ENCODE measurements at regions not wholly inside any gene's neighbourhood (a gene's known extent, or its start where the extent isn't known, plus 50 kb on each side); places are given as distances from the start of the nearest gene placed in this dataset.

DNA sequence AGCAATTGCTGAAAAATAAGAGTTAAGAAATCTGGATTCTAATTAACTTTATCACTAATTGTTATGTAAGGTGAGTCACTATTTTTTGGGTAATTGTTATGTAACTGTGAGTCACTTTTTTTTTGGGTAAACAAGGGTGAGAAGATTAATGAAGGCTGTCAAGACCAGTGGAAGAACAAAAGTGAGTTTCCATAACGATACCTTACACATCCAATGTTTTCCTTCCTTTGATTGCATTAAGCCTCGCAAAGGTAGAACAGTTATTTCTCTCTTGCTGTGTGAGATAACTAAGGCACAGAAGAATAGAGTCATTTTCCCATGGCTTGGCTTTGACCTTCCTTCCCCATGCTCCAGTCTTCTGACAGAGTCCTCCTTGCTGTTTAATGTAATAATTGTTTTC, 374.7 kb downstream of the DDX10 start:
- Histone ChIP-seq H3K9me2 (ENCODE audit: insufficient read depth) (no peaks in the 10 kb centered on the region), H3K27me3 (ENCODE audit: insufficient read depth, low read length) (no peaks in the 10 kb centered on the region), H4K20me1 (ENCODE audit: insufficient read depth) (no peaks in the 10 kb centered on the region), H3K27ac (ENCODE audit: low read depth, low read length) (no peak overlapping the region), H3K4me1 (ENCODE audit: control insufficient read depth in 1 of 2, insufficient read depth in 2 of 2, low read length in 2 of 2) (no peaks in the 10 kb centered on the region), H3K9ac (ENCODE audit: low read length) (no peak overlapping the region), H3K4me3 (replicated peaks in 1 of 2; ENCODE audit: low read depth in 1 of 2, low read length in 2 of 2) (no peak overlapping the region), H3K9me3 (ENCODE audit: control insufficient read depth in 1 of 2, insufficient read depth in 1 of 2, low read depth in 1 of 2, low read length in 2 of 2) (no peaks in the 10 kb centered on the region), H3K36me3 (ENCODE audit: control insufficient read depth in 1 of 2, insufficient read depth in 2 of 2, low read length in 2 of 2) (no peaks in the 10 kb centered on the region), H3K4me2 (ENCODE audit: low read length) (no peak overlapping the region), H3K79me2 (ENCODE audit: insufficient read depth, low read length) (no peaks in the 10 kb centered on the region), H2AFZ (ENCODE audit: low read depth, low read length, poor library complexity, severe bottlenecking) (no peak overlapping the region)
- no peak for TF ChIP-seq ZFX (IDR thresholded peaks at IDR 0.05)
- CTCF ChIA-PET = interaction anchor here (0.6 kb wide), 1 partner anchor 12 kb away, joined by 3 read pairs; no protein-coding TSS in a partner anchor
- intact Hi-C loops (cut with micrococcal nuclease) = loop anchor here (2.0 kb wide), 1 partner anchor 657 kb away; no protein-coding TSS in a partner anchor
- no TSS peak for BruUV-seq (replicated peaks)
- ATAC-seq (no peak), DNase-seq (ENCODE audit: low read depth, low spot score) (no peak)
- POLR2A ChIA-PET = no interaction called here
- RAD21 ChIA-PET (ENCODE audit: low non-redundant PET in 1 of 2, low total read pairs in 2 of 2, uncharacterized antibody in 2 of 2, unreplicated experiment in 2 of 2) = no interaction called here

DNA sequence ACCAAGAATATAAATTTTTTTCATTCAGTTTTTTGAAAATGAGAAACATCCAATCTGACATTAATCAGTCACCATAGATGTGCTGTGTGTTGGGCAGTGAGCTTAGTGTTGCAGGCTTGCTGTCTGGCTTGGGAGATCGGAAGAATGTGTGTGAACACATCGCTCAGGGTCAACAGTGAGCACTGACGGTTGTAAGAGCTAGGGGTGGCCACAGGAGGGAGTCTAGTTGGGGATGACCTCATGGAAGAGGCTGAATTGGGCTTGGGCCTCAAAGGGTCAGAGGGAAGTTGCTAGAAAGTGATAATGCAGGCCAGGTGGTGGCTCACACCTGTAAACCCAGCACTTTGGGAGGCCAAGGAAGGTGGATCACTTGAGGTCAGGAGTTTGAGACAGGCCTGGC, 375.4 kb downstream of the DDX10 start:
- Histone ChIP-seq H3K4me2 (ENCODE audit: low read length) (no peak overlapping the region), H3K9me2 (ENCODE audit: insufficient read depth) (no peaks in the 10 kb centered on the region), H3K27me3 (ENCODE audit: insufficient read depth, low read length) (no peaks in the 10 kb centered on the region), H3K36me3 (ENCODE audit: control insufficient read depth in 1 of 2, insufficient read depth in 2 of 2, low read length in 2 of 2) (no peaks in the 10 kb centered on the region), H3K4me1 (ENCODE audit: control insufficient read depth in 1 of 2, insufficient read depth in 2 of 2, low read length in 2 of 2) (no peaks in the 10 kb centered on the region), H3K79me2 (ENCODE audit: insufficient read depth, low read length) (no peaks in the 10 kb centered on the region), H4K20me1 (ENCODE audit: insufficient read depth) (no peaks in the 10 kb centered on the region), H3K4me3 (replicated peaks in 1 of 2; ENCODE audit: low read depth in 1 of 2, low read length in 2 of 2) (no peak overlapping the region), H3K27ac (ENCODE audit: low read depth, low read length) (no peak overlapping the region), H3K9ac (ENCODE audit: low read length) (no peak overlapping the region), H3K9me3 (ENCODE audit: control insufficient read depth in 1 of 2, insufficient read depth in 1 of 2, low read depth in 1 of 2, low read length in 2 of 2) (no peaks in the 10 kb centered on the region), H2AFZ (ENCODE audit: low read depth, low read length, poor library complexity, severe bottlenecking) (no peak overlapping the region)
- ChIA-PET POLR2A (no interaction called here), CTCF (interaction anchor here (0.6 to 0.7 kb wide), 2 partner anchors 11 to 657 kb away, joined by 3 read pairs; no protein-coding TSS in a partner anchor), RAD21 (ENCODE audit: low non-redundant PET in 1 of 2, low total read pairs in 2 of 2, uncharacterized antibody in 2 of 2, unreplicated experiment in 2 of 2) (no interaction called here)
- DNase-seq (ENCODE audit: low read depth, low spot score) (peak; percentile 19), ATAC-seq (peak; percentile 95)
- no TSS peak for BruUV-seq (replicated peaks)
- TF ChIP-seq POLR2A (IDR thresholded peaks at IDR 0.05; ENCODE audit: borderline replicate concordance, extremely low read depth, insufficient read depth, insufficient read length) (no peak), CEBPB (IDR thresholded peaks at IDR 0.05; ENCODE audit: low read depth) (no peak), RAD21 (IDR thresholded peaks at IDR 0.05; ENCODE audit: low read depth) (peak; percentile 46), CBX3 (IDR thresholded peaks at IDR 0.05; ENCODE audit: low read depth) (peak; percentile 33; the same call in 1 of the 2 replicates), CTCF (IDR thresholded peaks at IDR 0.05 in 2 of 3, conservative IDR thresholded peaks at IDR 0.05 in 1 of 3; ENCODE audit: borderline replicate concordance in 1 of 3, insufficient read depth in 1 of 3, low read depth in 2 of 3, low read length in 2 of 3) (peak; percentile 6 to 60 (median 58); a peak in 4 of 6 replicates), ELF1 (IDR thresholded peaks at IDR 0.05; ENCODE audit: borderline replicate concordance, low read depth) (no peak), ZNF274 (IDR thresholded peaks at IDR 0.05; ENCODE audit: low read depth, low read length) (no peak)
- TF ChIP-seq, protein P1, sequence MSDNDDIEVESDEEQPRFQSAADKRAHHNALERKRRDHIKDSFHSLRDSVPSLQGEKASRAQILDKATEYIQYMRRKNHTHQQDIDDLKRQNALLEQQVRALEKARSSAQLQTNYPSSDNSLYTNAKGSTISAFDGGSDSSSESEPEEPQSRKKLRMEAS (IDR thresholded peaks at IDR 0.05) = no peak
- intact Hi-C loops (cut with micrococcal nuclease) = loop anchor here (2.0 kb wide), 1 partner anchor 656 kb away; no protein-coding TSS in a partner anchor
